RWPE2 (cell line): ENCODE measurements at regions not wholly inside any gene's neighbourhood (a gene's known extent, or its start where the extent isn't known, plus 50 kb on each side); places are given as distances from the start of the nearest gene placed in this dataset.
"Not testable (repeated sequence)": the region's sequence is repeated elsewhere in the genome, so short reads cannot be mapped to it uniquely, and the experiment has no call there.

Experiments used
- ATAC-seq: fragments of 200-7000 bp; cut with Tn5 transposase; 3 replicates; pipeline ENCODE4 v1.9.1; 2021; ENCODE audit warnings: low read depth
- DNase-seq: peaks from one replicate; pipeline ENCODE4 v3.0.0-alpha.2; 2020; ENCODE audit warnings: low spot score
- H3K27ac ChIP-seq: fragments of 450-650 bp; 2 replicates; pipeline ENCODE4 v1.5.1; 2017; ENCODE audit warnings: mild to moderate bottlenecking; ENCODE audit not compliant: poor library complexity, severe bottlenecking
- H3K27me3 ChIP-seq: fragments of 250-450 bp; sonication (Bioruptor Pico); 2 replicates; pipeline ENCODE4 v1.5.1; 2021; ENCODE audit warnings: mild to moderate bottlenecking, moderate library complexity; ENCODE audit not compliant: insufficient read depth, poor library complexity, severe bottlenecking
- H3K36me3 ChIP-seq: fragments of 250-450 bp; sonication (Bioruptor Pico); 2 replicates; pipeline ENCODE4 v1.5.1; 2020; ENCODE audit warnings: low read depth, mild to moderate bottlenecking, moderate library complexity
- H3K4me1 ChIP-seq: fragments of 250-450 bp; sonication (Bioruptor Pico); 2 replicates; pipeline ENCODE4 v1.5.1; 2021; ENCODE audit warnings: mild to moderate bottlenecking, moderate library complexity; ENCODE audit not compliant: insufficient read depth, poor library complexity, severe bottlenecking
- H3K4me3 ChIP-seq: fragments of 250-450 bp; sonication (Bioruptor Pico); 2 replicates; pipeline ENCODE4 v1.5.1; 2021; ENCODE audit warnings: mild to moderate bottlenecking, moderate library complexity; ENCODE audit not compliant: severe bottlenecking
- H3K9me3 ChIP-seq: fragments of 250-450 bp; sonication (Bioruptor Pico); 2 replicates; pipeline ENCODE4 v1.5.1; 2021; ENCODE audit warnings: mild to moderate bottlenecking, moderate library complexity; ENCODE audit not compliant: severe bottlenecking
- TF ChIP-seq, protein P1 (sequence below): fragments of 450-650 bp; IDR thresholded peaks from one replicate; pipeline ENCODE4 v1.5.1; 2017; ENCODE audit warnings: mild to moderate bottlenecking, moderate library complexity; ENCODE audit not compliant: poor library complexity, severe bottlenecking

DNA sequence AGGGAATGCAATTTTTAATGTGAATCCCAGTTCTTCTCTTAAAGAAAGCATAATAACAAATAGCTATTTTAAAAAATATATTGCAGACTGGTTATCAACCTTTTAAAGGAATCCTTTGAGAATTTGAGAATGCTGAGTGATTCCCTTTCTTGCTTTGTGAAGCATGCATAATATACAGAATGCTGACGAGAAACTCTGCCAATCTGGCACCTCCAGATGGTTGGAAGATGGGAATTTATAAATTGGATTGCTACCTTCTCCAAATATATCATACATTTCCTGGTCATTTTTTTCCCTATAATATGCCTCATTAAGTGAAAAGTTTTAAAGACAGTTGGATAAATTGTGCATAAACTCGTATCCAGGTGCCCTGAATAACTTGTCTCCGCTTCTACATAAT is 333.9 kb upstream of the ARPP21 start:
- ATAC-seq, result no peak
- H3K4me1 ChIP-seq, result no peaks in the 10 kb centered on the region
- TF ChIP-seq, protein P1, sequence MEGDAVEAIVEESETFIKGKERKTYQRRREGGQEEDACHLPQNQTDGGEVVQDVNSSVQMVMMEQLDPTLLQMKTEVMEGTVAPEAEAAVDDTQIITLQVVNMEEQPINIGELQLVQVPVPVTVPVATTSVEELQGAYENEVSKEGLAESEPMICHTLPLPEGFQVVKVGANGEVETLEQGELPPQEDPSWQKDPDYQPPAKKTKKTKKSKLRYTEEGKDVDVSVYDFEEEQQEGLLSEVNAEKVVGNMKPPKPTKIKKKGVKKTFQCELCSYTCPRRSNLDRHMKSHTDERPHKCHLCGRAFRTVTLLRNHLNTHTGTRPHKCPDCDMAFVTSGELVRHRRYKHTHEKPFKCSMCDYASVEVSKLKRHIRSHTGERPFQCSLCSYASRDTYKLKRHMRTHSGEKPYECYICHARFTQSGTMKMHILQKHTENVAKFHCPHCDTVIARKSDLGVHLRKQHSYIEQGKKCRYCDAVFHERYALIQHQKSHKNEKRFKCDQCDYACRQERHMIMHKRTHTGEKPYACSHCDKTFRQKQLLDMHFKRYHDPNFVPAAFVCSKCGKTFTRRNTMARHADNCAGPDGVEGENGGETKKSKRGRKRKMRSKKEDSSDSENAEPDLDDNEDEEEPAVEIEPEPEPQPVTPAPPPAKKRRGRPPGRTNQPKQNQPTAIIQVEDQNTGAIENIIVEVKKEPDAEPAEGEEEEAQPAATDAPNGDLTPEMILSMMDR, result no peak

DNA sequence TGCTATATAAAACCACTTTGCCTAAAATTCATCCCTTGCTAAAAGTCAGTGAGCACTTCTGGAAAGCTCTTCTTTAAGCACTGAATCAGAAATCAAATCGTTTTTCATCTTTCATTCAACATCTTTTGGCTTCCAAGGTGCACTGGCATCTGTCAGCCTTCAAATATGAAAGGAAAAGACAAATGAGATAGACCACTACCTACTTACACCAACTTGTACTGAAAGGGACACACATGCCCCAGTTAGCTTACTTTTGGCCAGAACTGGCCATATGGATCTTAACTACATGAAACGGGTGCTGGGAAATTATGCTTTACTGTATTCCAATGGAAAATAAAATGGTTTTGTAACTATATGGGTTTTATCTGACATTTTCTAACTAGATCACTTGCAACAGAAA is 332.0 kb upstream of the ARPP21 start:
- H3K27ac ChIP-seq, result no peak overlapping the region
- H3K9me3 ChIP-seq, result no peaks in the 10 kb centered on the region
- no peaks in the 10 kb centered on the region for H3K36me3 ChIP-seq
- ATAC-seq (no peak), DNase-seq (no peak)
- no peaks in the 10 kb centered on the region for H3K4me1 ChIP-seq
- H3K4me3 ChIP-seq, result no peak overlapping the region
- H3K27me3 ChIP-seq, result no peaks in the 10 kb centered on the region
- TF ChIP-seq, protein P1, result no peak

More for the DNA sequence above, 333.9 kb upstream of the ARPP21 start:
- no peak for DNase-seq
- Histone ChIP-seq H3K9me3 (no peaks in the 10 kb centered on the region), H3K27me3 (no peaks in the 10 kb centered on the region), H3K4me3 (no peak overlapping the region), H3K36me3 (no peaks in the 10 kb centered on the region), H3K27ac (no peak overlapping the region)

DNA sequence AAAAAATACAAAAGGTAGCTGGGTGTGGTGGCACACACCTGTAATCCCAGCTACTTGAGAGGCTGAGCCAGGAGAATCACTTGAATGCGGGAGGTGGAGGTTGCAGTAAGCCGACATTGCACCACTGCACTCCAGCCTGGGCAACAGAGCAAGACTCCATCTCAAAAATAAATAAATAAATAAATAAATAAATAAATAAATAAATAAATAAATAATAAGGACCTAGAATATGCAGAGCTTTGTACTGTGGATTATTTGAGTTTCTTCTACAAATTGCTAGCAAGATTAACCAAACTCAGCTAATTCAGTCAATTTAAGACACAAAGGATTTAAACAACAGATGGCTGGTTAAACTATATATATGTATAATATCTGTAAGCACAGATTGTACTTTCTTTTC is 322.5 kb upstream of the ARPP21 start:
- not testable (repeated sequence) for DNase-seq, H3K27me3 ChIP-seq, ATAC-seq, H3K27ac ChIP-seq, H3K4me1 ChIP-seq, H3K4me3 ChIP-seq, H3K36me3 ChIP-seq, H3K9me3 ChIP-seq

DNA sequence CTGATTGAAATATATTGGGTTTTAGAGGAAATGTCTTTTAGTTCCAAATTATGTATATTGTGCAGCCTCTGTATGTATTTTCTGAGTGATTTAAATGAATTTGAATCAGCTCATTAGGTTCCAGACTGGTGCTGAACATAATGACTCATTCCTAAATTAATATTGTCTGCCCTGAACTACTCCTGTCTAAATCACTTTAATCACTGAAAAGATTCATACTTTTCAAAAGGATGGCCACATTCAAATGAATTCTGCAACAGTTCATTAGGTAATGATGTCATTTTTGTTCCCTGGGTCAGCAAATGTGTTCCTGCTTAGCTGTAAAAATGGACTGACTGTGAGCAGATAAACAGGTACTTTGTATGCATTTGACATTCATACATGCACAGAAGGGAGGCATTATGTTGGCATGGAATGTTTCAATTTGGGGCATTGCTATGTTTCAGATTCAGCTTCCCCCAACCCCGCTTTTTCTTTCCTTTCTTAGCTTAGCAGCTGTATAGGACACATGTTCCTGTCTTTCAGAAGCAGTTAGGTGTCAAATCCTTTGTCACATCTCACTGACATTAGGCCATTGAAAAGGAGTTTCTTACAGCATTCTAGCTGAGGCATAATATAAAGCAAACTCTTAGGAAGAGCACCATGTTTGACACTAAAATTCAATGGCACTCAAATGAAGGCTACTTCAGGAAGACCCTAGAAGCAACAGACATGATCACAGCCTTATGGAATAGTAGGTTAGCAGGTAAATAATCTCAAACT is 318.5 kb upstream of the ARPP21 start:
- no peak for DNase-seq

DNA sequence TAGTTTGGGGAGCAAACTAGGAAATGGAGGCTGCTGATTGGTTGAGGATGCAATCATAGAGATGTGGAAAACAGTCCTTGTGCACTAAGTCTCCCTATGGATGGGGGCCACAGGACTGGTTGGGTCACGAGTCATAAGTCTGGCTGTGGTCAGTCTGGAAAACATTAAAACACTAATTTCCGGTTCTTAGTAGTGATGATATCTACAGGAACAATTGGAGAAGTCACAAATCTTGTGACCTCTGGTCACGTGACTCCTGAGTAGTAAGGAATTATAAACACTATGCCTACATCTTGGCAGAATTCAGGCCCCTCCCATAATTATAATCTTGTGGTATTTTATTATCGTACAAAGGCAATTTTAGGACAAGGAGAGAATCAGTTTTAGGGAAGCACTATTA is 317.3 kb upstream of the ARPP21 start:
- H3K36me3 ChIP-seq, result no peaks in the 10 kb centered on the region

More for the DNA sequence above, 318.5 kb upstream of the ARPP21 start:
- ATAC-seq, result no peak
- Histone ChIP-seq H3K27me3 (no peaks in the 10 kb centered on the region), H3K4me3 (no peak overlapping the region), H3K4me1 (no peaks in the 10 kb centered on the region), H3K27ac (no peak overlapping the region), H3K36me3 (no peaks in the 10 kb centered on the region), H3K9me3 (no peaks in the 10 kb centered on the region)
- TF ChIP-seq, protein P1, result no peak

More for the DNA sequence above, 317.3 kb upstream of the ARPP21 start:
- H3K4me1 ChIP-seq, result no peaks in the 10 kb centered on the region
- ATAC-seq (no peak), DNase-seq (no peak)
- no peak overlapping the region for H3K27ac ChIP-seq
- H3K4me3 ChIP-seq, result no peak overlapping the region
- H3K27me3 ChIP-seq, result no peaks in the 10 kb centered on the region
- no peaks in the 10 kb centered on the region for H3K9me3 ChIP-seq
- TF ChIP-seq, protein P1, result no peak
